Stimulated activated CD4-positive, alpha-beta T cell treated with anti-CD3 and anti-CD28 coated beads, Interleukin-4, amount 100 ng/mL, for 1 hour (primary cell): ENCODE measurements at regions not wholly inside any gene's neighbourhood (a gene's known extent, or its start where the extent isn't known, plus 50 kb on each side); places are given as distances from the start of the nearest gene placed in this dataset.
"Not testable (repeated sequence)": the region's sequence is repeated elsewhere in the genome, so short reads cannot be mapped to it uniquely, and the experiment has no call there.

ENCODE experiments used
- DNase-seq: peaks from one replicate; pipeline ENCODE4 v3.0.0-alpha.2; 2020

GRCh38 chr5:105617436-105618215, 2053.1 kb downstream of the EFNA5 start:
- no peak for DNase-seq

- DNase-seq: no peak
Measured at GRCh38 chr5:105616599-105616998, 2054.0 kb upstream of the NUDT12 start.

- DNase-seq: not testable (repeated sequence)
Measured at GRCh38 chr5:105602406-105602805, 2039.8 kb upstream of the NUDT12 start.

- no peak for DNase-seq
Measured at GRCh38 chr5:105593011-105593760, 2030.6 kb upstream of the NUDT12 start.

GRCh38 chr5:105587963-105588662, 2025.5 kb upstream of the NUDT12 start:
- no peak for DNase-seq

- no peak for DNase-seq
Measured at GRCh38 chr5:105581988-105582690, 2019.5 kb upstream of the NUDT12 start.

GRCh38 chr5:105573575-105573974, 2011.0 kb upstream of the NUDT12 start:
- DNase-seq: no peak

GRCh38 chr5:105565531-105565930, 2002.9 kb upstream of the NUDT12 start:
- DNase-seq: no peak

GRCh38 chr5:105563842-105564241, 2001.3 kb upstream of the NUDT12 start:
- DNase-seq: no peak

GRCh38 chr5:105554568-105555169, 1992.1 kb upstream of the NUDT12 start:
- DNase-seq: no peak

GRCh38 chr5:105544300-105544699, 1981.7 kb upstream of the NUDT12 start:
- DNase-seq: no peak

- no peak for DNase-seq
Measured at GRCh38 chr5:105536675-105537074, 1974.1 kb upstream of the NUDT12 start.

- no peak for DNase-seq
Measured at GRCh38 chr5:105530716-105531261, 1968.2 kb upstream of the NUDT12 start.

- no peak for DNase-seq
Measured at GRCh38 chr5:105529851-105530250, 1967.3 kb upstream of the NUDT12 start.

GRCh38 chr5:105508519-105508918, 1945.9 kb upstream of the NUDT12 start:
- DNase-seq: no peak

- DNase-seq: no peak
Measured at GRCh38 chr5:105506692-105507277, 1944.2 kb upstream of the NUDT12 start.

GRCh38 chr5:105503950-105504349, 1941.4 kb upstream of the NUDT12 start:
- no peak for DNase-seq

GRCh38 chr5:105501315-105501714, 1938.7 kb upstream of the NUDT12 start:
- no peak for DNase-seq

- no peak for DNase-seq
Measured at GRCh38 chr5:105475401-105475800, 1912.8 kb upstream of the NUDT12 start.

- DNase-seq: no peak
Measured at GRCh38 chr5:105462377-105462776, 1899.8 kb upstream of the NUDT12 start.

GRCh38 chr5:105460721-105461120, 1898.1 kb upstream of the NUDT12 start:
- no peak for DNase-seq
